Gastroesophageal sphincter (tissue), 3 donors: ENCODE measurements at regions not wholly inside any gene's neighbourhood (a gene's known extent, or its start where the extent isn't known, plus 50 kb on each side); places are given as distances from the start of the nearest gene placed in this dataset.

ENCODE experiments used
- EP300 ChIP-seq: sonication (generic); formaldehyde crosslinking; IDR thresholded peaks from one replicate; pipeline ENCODE4 v1.6.1; 2017; ENCODE audit warnings: antibody characterized with exemption, mild to moderate bottlenecking
- POLR2AphosphoS5 ChIP-seq: sonication (generic); formaldehyde crosslinking; IDR thresholded peaks from one replicate; pipeline ENCODE4 v1.6.1; 2017; ENCODE audit warnings: antibody characterized with exemption
- TF ChIP-seq, protein P1 (sequence below), 4 experiments: fragments of 200-600 bp in 2 of 4; fragments of 450-650 bp in 2 of 4; sonication (generic) in 1 of 4; IDR thresholded peaks; one replicate each; pipeline ENCODE4 v1.5.1; 2017 to 2019; ENCODE audit warnings: antibody characterized with exemption in 4 of 4, mild to moderate bottlenecking in 2 of 4, moderate library complexity in 2 of 4

DNA sequence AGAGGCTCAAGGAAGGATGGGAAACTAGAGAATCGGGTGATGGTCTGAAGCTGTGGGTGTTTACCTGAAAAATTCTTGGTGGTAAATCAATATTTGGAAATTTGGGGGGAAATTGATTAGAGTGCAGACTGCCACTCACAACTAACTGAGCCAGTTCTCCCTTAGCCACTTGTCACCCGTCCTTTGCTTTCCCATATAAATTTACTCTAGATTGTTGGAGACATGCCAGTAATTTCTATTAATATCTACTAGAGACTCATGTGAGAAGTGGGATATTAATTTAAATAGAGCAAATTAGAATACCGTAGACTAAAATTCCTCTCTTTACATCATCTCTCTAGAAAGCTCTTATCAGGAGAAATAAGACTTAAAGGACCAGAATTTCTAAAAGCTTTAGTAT is 471.3 kb upstream of the DAB2 start:
- TF ChIP-seq, protein P1, sequence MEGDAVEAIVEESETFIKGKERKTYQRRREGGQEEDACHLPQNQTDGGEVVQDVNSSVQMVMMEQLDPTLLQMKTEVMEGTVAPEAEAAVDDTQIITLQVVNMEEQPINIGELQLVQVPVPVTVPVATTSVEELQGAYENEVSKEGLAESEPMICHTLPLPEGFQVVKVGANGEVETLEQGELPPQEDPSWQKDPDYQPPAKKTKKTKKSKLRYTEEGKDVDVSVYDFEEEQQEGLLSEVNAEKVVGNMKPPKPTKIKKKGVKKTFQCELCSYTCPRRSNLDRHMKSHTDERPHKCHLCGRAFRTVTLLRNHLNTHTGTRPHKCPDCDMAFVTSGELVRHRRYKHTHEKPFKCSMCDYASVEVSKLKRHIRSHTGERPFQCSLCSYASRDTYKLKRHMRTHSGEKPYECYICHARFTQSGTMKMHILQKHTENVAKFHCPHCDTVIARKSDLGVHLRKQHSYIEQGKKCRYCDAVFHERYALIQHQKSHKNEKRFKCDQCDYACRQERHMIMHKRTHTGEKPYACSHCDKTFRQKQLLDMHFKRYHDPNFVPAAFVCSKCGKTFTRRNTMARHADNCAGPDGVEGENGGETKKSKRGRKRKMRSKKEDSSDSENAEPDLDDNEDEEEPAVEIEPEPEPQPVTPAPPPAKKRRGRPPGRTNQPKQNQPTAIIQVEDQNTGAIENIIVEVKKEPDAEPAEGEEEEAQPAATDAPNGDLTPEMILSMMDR (IDR thresholded peaks at IDR 0.05): no peak
- TF ChIP-seq EP300 (no peak), POLR2AphosphoS5 (no peak)
